K562 (cell line): ENCODE measurements at regions not wholly inside any gene's neighbourhood (a gene's known extent, or its start where the extent isn't known, plus 50 kb on each side); places are given as distances from the start of the nearest gene placed in this dataset.

ENCODE experiments used
- ATAC-seq: fragments of 200-7000 bp; cut with Tn5 transposase; 3 replicates; pipeline ENCODE4 v1.9.1; 2020; ENCODE audit warnings: moderate library complexity
- BruUV-seq: library from RNA; stranded (reverse); fragments of 400-500 nt; replicated peaks from 2 replicates; lab custom pipeline; 2021; lab: Mats Ljungman, UMichigan
- CTCF ChIA-PET: fragments of 300-600 bp; formaldehyde crosslinking; extraction: SDS; loops from one replicate; lab custom pipeline; 2021; ENCODE audit warnings: low intra/inter-chr PET ratio; lab: Yijun Ruan, JAX
- POLR2A ChIA-PET: fragments of 300-600, 350-650 bp; sonication (Branson Sonifier 250); formaldehyde crosslinking; extraction: SDS; loops from one replicate; lab custom pipeline; 2021; ENCODE audit warnings: antibody characterized with exemption, inconsistent platforms; lab: Yijun Ruan, JAX
- DNase-seq, 4 experiments: peaks; one replicate each; pipeline versions ENCODE4 v3.0.0 to v3.0.0-alpha.2; 2011 to 2018; ENCODE audit warnings: low spot score in 3 of 4, mixed read lengths in 3 of 4; ENCODE audit errors: extremely low read depth in 1 of 4
- FAIRE-seq: peaks from 2 replicates; lab custom pipeline; 2011; peaks lifted over from hg19 to GRCh38; lab: Jason Lieb, UNC
- H2AFZ ChIP-seq: 2 replicates; pipeline ENCODE4 v1.6.0; 2011; ENCODE audit warnings: low read depth, low read length, control low read depth, inconsistent platforms
- H3K27ac ChIP-seq: fragments of 200-600 bp; 3 replicates; pipeline ENCODE4 v1.8.0; 2011; ENCODE audit warnings: low read depth, mild to moderate bottlenecking, control low read depth, inconsistent platforms, low read length, moderate library complexity, mixed read lengths; ENCODE audit errors: extremely low read depth
- H3K27me3 ChIP-seq, 2 experiments: fragments of 300-600 bp in 1 of 2; 2 replicates in 1 of 2; 3 replicates in 1 of 2; pipeline versions ENCODE4 v1.6.0 to v1.8.0; 2011; ENCODE audit warnings: inconsistent platforms in 2 of 2, low read length in 2 of 2, mild to moderate bottlenecking in 1 of 2, mixed read lengths in 1 of 2, moderate library complexity in 1 of 2; ENCODE audit not compliant: control insufficient read depth in 2 of 2, insufficient read depth in 2 of 2
- H3K36me3 ChIP-seq: fragments of 300-600 bp; 3 replicates; pipeline ENCODE4 v1.8.0; 2011; ENCODE audit warnings: mild to moderate bottlenecking, low read length, inconsistent platforms; ENCODE audit not compliant: control insufficient read depth, insufficient read depth
- H3K4me1 ChIP-seq, 2 experiments: fragments of 200-600 bp in 1 of 2; replicated peaks in 1 of 2; 2 replicates in 1 of 2; 3 replicates in 1 of 2; pipeline versions ENCODE4 v1.5.1 to v1.8.0; 2011; ENCODE audit warnings: inconsistent platforms in 2 of 2, low read length in 2 of 2, mild to moderate bottlenecking in 1 of 2, mixed read lengths in 1 of 2, moderate library complexity in 1 of 2; ENCODE audit not compliant: control insufficient read depth in 2 of 2, insufficient read depth in 2 of 2
- H3K4me2 ChIP-seq: 2 replicates; pipeline ENCODE4 v1.6.1; 2011; ENCODE audit warnings: low read length, control low read depth, inconsistent platforms, mixed read lengths; ENCODE audit not compliant: insufficient read depth
- H3K4me3 ChIP-seq: fragments of 200-600 bp; sonication (generic), shearing (Covaris generic); 2 replicates; pipeline ENCODE4 v1.5.1; 2016; ENCODE audit warnings: control low read depth, inconsistent platforms
- H3K79me2 ChIP-seq: fragments of 200-600 bp; 3 replicates; pipeline ENCODE4 v1.8.0; 2011; ENCODE audit warnings: low read length, inconsistent platforms; ENCODE audit not compliant: control insufficient read depth, insufficient read depth
- H3K9ac ChIP-seq, 2 experiments: 2 replicates each; pipeline versions ENCODE4 v1.6.0 to v1.6.1; 2011; ENCODE audit warnings: low read depth in 2 of 2, low read length in 2 of 2, control low read depth in 1 of 2, inconsistent platforms in 1 of 2, mild to moderate bottlenecking in 1 of 2, mixed read lengths in 1 of 2; ENCODE audit not compliant: insufficient read depth in 1 of 2
- H3K9me1 ChIP-seq: one replicate; pipeline ENCODE4 v1.6.0; 2011; ENCODE audit warnings: inconsistent platforms, mild to moderate bottlenecking, low read length, moderate library complexity; ENCODE audit not compliant: control insufficient read depth, insufficient read depth
- H3K9me3 ChIP-seq: replicated peaks from 2 replicates; pipeline ENCODE4 v1.5.1; 2011; ENCODE audit warnings: low read depth, low read length, inconsistent platforms; ENCODE audit not compliant: control insufficient read depth, insufficient read depth
- H4K20me1 ChIP-seq: replicated peaks from 2 replicates; pipeline ENCODE4 v1.6.1; 2011; ENCODE audit warnings: low read length, inconsistent platforms, mixed read lengths; ENCODE audit not compliant: control insufficient read depth, insufficient read depth
- ARNT ChIP-seq, 2 experiments: fragments of 450-650 bp; IDR thresholded peaks; 2 replicates each; pipeline ENCODE4 v1.6.1; 2016; ENCODE audit warnings: mild to moderate bottlenecking in 1 of 2
- BCL6 ChIP-seq: fragments of 250-450 bp; sonication (Bioruptor Pico); IDR thresholded peaks from 2 replicates; pipeline ENCODE4 v1.4.0; 2020
- CBX5 ChIP-seq: IDR thresholded peaks from 2 replicates; pipeline ENCODE4 v1.6.1; 2014; ENCODE audit warnings: low read depth, borderline replicate concordance
- DIDO1 ChIP-seq: fragments of 450-650 bp; IDR thresholded peaks from 2 replicates; pipeline ENCODE4 v1.6.1; 2016; ENCODE audit warnings: low read depth, missing biosample characterization, missing genetic modification characterization
- FOXK1 ChIP-seq: sonication (generic); formaldehyde crosslinking; IDR thresholded peaks from 2 replicates; pipeline ENCODE4 v1.8.0; 2022; ENCODE audit warnings: missing genetic modification reagents, mild to moderate bottlenecking, borderline replicate concordance
- HNRNPK ChIP-seq: fragments of 200-400 bp; formaldehyde crosslinking; IDR thresholded peaks from one replicate; pipeline ENCODE4 v1.6.1; 2018; ENCODE audit warnings: mild to moderate bottlenecking, low read depth, low read length; ENCODE audit not compliant: poor library complexity, severe bottlenecking
- KAT8 ChIP-seq: fragments of 450-650 bp; IDR thresholded peaks from 2 replicates; pipeline ENCODE4 v1.6.1; 2016; ENCODE audit warnings: low read depth, mild to moderate bottlenecking
- MTA3 ChIP-seq: fragments of 450-650 bp; formaldehyde crosslinking; IDR thresholded peaks from 2 replicates; pipeline ENCODE4 v1.6.1; 2017; ENCODE audit warnings: mild to moderate bottlenecking, borderline replicate concordance
- POLR2AphosphoS2 ChIP-seq: IDR thresholded peaks from 2 replicates; pipeline ENCODE4 v1.6.1; 2012; ENCODE audit warnings: low read length, improper control_type of control experiment
- RBBP5 ChIP-seq: fragments of 200-600 bp; sonication (generic); IDR thresholded peaks from 2 replicates; pipeline ENCODE4 v1.6.1; 2012; ENCODE audit warnings: borderline replicate concordance, mild to moderate bottlenecking, low read length, control low read depth, inconsistent platforms; ENCODE audit not compliant: insufficient read depth, poor library complexity, severe bottlenecking
- ZFX ChIP-seq: sonication (generic); formaldehyde crosslinking; IDR thresholded peaks from 2 replicates; pipeline ENCODE4 v1.8.0; 2022; ENCODE audit warnings: mild to moderate bottlenecking, missing genetic modification reagents, moderate library complexity
- ZNF134 ChIP-seq: fragments of 250-450 bp; sonication (Bioruptor Pico); conservative IDR thresholded peaks from 2 replicates; pipeline ENCODE4 v1.4.0; 2020
- ZNF274 ChIP-seq: IDR thresholded peaks from 2 replicates; pipeline ENCODE4 v1.6.1; 2011; ENCODE audit warnings: low read depth, mild to moderate bottlenecking, low read length, moderate library complexity, borderline replicate concordance
- ZNF311 ChIP-seq: fragments of 250-450 bp; sonication (Bioruptor Pico); IDR thresholded peaks from 2 replicates; pipeline ENCODE4 v1.4.0; 2020; ENCODE audit warnings: mild to moderate bottlenecking, moderate library complexity
- ZNF561 ChIP-seq: fragments of 450-650 bp; formaldehyde crosslinking; conservative IDR thresholded peaks from 2 replicates; pipeline ENCODE4 v1.4.0; 2020; ENCODE audit warnings: mild to moderate bottlenecking, moderate library complexity
- WGBS: fragments of 100-300 bp; shearing (Covaris generic); methylation state at CpG from one replicate; pipeline ENCODE4 v1.1.6; 2016; ENCODE audit warnings: low coverage, mixed read lengths; ENCODE audit not compliant: insufficient coverage; ENCODE audit errors: missing lambda C conversion rate; 5-methylcytosine and 5-hydroxymethylcytosine counted together
- in situ Hi-C: fragments of 300-500 bp; cut with MboI; formaldehyde crosslinking; loops from 4 replicates; pipeline ENCODE4 v1.15.0; 2018; ENCODE audit warnings: inconsistent platforms, mixed read lengths
- intact Hi-C: fragments of 100-400 bp; cut with micrococcal nuclease; formaldehyde crosslinking; loops from 2 replicates; pipeline ENCODE4 v1.14.2; 2022
- TF ChIP-seq, protein P1 (sequence below): fragments of 450-650 bp; IDR thresholded peaks from 2 replicates; pipeline ENCODE4 v1.6.1; 2016; ENCODE audit warnings: missing biosample characterization, missing genetic modification characterization
- TF ChIP-seq, protein P2 (sequence below), 2 experiments: IDR thresholded peaks; 2 replicates each; pipeline ENCODE4 v1.6.1; 2012; ENCODE audit warnings: improper control_type of control experiment in 2 of 2, low read depth in 2 of 2, low read length in 2 of 2, borderline replicate concordance in 1 of 2
- TF ChIP-seq, protein P3 (sequence below): fragments of 250-450 bp; sonication (Bioruptor Pico); IDR thresholded peaks from 2 replicates; pipeline ENCODE4 v1.5.0; 2020; ENCODE audit warnings: mild to moderate bottlenecking

DNA sequence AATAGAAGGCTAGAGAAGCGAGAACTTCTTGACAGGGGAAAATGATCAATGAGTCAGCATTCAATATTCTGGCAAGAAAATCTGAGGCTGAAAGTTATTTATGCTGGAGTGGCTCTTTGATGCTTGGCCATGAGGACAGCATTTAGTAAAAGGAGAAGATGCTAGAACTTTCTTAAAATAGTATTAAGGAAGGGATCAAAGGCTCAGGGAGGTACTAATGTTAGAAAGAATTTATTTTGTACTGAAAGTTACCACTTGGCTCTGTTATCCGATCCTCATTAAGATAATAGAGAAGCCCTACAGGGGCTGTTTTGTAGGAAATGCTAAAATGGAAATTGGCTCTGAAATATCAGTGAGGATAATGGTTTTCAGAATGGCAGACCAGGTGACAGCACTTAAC, 1774.6 kb upstream of the PCDH20 start:
- ChIA-PET CTCF (no interaction called here), POLR2A (no interaction called here)
- WGBS: 6% methylated on average over 2 of the region's 2 CpGs
- no peak overlapping the region for H3K27ac ChIP-seq
- H3K9me1 ChIP-seq: no peaks in the 10 kb centered on the region
- H2AFZ ChIP-seq: no peak overlapping the region
- no peak overlapping the region for H3K9ac ChIP-seq
- H3K4me1 ChIP-seq: no peaks in the 10 kb centered on the region
- no peak overlapping the region for H3K4me2 ChIP-seq
- no peaks in the 10 kb centered on the region for H4K20me1 ChIP-seq
- ATAC-seq (no peak), DNase-seq (no peak)
- H3K4me3 ChIP-seq: no peak overlapping the region
- TF ChIP-seq, protein P1, sequence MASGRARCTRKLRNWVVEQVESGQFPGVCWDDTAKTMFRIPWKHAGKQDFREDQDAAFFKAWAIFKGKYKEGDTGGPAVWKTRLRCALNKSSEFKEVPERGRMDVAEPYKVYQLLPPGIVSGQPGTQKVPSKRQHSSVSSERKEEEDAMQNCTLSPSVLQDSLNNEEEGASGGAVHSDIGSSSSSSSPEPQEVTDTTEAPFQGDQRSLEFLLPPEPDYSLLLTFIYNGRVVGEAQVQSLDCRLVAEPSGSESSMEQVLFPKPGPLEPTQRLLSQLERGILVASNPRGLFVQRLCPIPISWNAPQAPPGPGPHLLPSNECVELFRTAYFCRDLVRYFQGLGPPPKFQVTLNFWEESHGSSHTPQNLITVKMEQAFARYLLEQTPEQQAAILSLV (tag): no peak
- TF ChIP-seq BCL6 (CRISPR knock-in tag): no peak
- TF ChIP-seq MTA3: no peak
- TF ChIP-seq RBBP5: no peak
- no peak for TF ChIP-seq ZNF311 (CRISPR knock-in tag)
- no peak for TF ChIP-seq ZFX (CRISPR knock-in tag)
- no peak for TF ChIP-seq KAT8
- no peak for TF ChIP-seq ARNT (IDR thresholded peaks at IDR 0.05)
- no peak for TF ChIP-seq POLR2AphosphoS2
- no peak for TF ChIP-seq HNRNPK
- no peak for TF ChIP-seq FOXK1 (CRISPR knock-in tag)
- no peak for TF ChIP-seq CBX5
- TF ChIP-seq, protein P2, sequence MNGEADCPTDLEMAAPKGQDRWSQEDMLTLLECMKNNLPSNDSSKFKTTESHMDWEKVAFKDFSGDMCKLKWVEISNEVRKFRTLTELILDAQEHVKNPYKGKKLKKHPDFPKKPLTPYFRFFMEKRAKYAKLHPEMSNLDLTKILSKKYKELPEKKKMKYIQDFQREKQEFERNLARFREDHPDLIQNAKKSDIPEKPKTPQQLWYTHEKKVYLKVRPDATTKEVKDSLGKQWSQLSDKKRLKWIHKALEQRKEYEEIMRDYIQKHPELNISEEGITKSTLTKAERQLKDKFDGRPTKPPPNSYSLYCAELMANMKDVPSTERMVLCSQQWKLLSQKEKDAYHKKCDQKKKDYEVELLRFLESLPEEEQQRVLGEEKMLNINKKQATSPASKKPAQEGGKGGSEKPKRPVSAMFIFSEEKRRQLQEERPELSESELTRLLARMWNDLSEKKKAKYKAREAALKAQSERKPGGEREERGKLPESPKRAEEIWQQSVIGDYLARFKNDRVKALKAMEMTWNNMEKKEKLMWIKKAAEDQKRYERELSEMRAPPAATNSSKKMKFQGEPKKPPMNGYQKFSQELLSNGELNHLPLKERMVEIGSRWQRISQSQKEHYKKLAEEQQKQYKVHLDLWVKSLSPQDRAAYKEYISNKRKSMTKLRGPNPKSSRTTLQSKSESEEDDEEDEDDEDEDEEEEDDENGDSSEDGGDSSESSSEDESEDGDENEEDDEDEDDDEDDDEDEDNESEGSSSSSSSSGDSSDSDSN (IDR thresholded peaks at IDR 0.05; ENCODE audit: borderline replicate concordance in 1 of 2, low read depth in 2 of 2, low read length in 2 of 2): no peak
- TF ChIP-seq, protein P3, sequence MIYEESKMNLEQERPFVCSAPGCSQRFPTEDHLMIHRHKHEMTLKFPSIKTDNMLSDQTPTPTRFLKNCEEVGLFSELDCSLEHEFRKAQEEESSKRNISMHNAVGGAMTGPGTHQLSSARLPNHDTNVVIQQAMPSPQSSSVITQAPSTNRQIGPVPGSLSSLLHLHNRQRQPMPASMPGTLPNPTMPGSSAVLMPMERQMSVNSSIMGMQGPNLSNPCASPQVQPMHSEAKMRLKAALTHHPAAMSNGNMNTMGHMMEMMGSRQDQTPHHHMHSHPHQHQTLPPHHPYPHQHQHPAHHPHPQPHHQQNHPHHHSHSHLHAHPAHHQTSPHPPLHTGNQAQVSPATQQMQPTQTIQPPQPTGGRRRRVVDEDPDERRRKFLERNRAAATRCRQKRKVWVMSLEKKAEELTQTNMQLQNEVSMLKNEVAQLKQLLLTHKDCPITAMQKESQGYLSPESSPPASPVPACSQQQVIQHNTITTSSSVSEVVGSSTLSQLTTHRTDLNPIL (CRISPR knock-in tag): no peak
- TF ChIP-seq ZNF274: no peak
- no peak for TF ChIP-seq ZNF134 (CRISPR knock-in tag)
- TF ChIP-seq ZNF561 (CRISPR knock-in tag): no peak
- TF ChIP-seq DIDO1 (tag): no peak
- TF ChIP-seq, all 486 proteins: peak for 0
- Histone ChIP-seq H3K9me3 (no peaks in the 10 kb centered on the region), H3K79me2 (no peaks in the 10 kb centered on the region), H3K27me3 (no peaks in the 10 kb centered on the region), H3K36me3 (no peaks in the 10 kb centered on the region)
- in situ Hi-C loops: no loop called here
- no peak for FAIRE-seq
- intact Hi-C loops: no loop called here
- no TSS peak for BruUV-seq
